ENCODE measurements at regions not wholly inside any gene's neighbourhood (a gene's known extent, or its start where the extent isn't known, plus 50 kb on each side); places are given as distances from the start of the nearest gene placed in this dataset.

DNA sequence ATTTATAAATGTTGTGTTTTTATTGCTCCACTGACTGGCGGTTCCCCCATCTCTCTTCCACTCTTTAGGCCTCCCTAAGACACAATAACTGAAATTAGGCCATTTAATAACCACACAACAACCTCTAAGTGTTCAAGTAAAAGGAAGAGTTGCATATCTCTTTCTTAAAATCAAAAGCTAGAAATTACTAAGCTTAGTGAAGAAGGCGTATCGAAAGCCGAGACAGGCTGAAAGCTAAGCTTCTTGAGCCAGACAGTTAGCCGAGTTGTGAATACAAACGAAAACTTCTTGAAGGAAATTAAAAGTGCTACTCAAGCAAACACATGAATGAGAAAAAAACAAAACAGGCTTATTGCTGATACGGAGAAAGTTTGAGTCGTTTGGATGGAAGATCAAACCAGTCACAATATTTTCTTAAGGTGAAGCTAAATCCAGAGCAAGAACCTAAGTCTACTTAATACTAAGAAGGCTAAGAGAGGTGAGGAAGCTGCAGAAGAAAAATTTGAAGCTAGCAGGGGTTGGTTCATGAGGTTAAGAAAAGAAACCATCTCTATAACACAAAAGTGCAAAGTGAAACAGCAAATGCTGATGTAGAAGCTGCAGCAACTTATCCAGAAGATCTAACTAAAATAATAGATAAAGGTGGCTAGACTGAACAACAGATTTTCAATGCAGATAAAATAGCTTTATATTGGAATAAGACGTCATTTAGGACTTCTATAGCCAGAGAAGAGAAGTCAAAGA lies 194.0 kb upstream of the TTC29 start:
- no peak for TF ChIP-seq POLR2A (IDR thresholded peaks at IDR 0.05)
- TF ChIP-seq, protein P1, sequence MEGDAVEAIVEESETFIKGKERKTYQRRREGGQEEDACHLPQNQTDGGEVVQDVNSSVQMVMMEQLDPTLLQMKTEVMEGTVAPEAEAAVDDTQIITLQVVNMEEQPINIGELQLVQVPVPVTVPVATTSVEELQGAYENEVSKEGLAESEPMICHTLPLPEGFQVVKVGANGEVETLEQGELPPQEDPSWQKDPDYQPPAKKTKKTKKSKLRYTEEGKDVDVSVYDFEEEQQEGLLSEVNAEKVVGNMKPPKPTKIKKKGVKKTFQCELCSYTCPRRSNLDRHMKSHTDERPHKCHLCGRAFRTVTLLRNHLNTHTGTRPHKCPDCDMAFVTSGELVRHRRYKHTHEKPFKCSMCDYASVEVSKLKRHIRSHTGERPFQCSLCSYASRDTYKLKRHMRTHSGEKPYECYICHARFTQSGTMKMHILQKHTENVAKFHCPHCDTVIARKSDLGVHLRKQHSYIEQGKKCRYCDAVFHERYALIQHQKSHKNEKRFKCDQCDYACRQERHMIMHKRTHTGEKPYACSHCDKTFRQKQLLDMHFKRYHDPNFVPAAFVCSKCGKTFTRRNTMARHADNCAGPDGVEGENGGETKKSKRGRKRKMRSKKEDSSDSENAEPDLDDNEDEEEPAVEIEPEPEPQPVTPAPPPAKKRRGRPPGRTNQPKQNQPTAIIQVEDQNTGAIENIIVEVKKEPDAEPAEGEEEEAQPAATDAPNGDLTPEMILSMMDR (IDR thresholded peaks at IDR 0.05) = no peak
- TF ChIP-seq EP300 (IDR thresholded peaks at IDR 0.05) = no peak
- no peak for TF ChIP-seq POLR2AphosphoS5 (IDR thresholded peaks at IDR 0.05)
